ENCODE measurements at regions not wholly inside any gene's neighbourhood (a gene's known extent, or its start where the extent isn't known, plus 50 kb on each side); places are given as distances from the start of the nearest gene placed in this dataset.

DNA sequence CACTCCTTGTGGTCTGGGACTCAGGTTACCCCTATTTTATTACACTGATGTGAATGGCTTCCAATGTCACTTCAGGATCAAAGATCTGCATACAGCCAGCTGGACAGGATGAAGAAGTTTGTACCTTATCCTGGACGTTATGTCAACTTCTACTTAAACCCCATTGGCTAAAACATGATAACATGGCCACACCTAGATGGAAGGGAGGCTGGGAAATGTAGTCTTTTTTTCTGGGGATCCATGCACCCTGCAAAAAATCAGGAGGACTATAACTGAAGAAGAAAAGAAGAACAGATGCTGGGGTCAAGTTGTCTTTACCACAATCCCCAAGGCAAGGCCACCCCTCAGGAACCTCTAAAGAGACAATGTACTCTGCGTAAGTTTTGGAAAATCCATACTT lies 459.2 kb downstream of the BCOR start:
- TF ChIP-seq, protein P1, sequence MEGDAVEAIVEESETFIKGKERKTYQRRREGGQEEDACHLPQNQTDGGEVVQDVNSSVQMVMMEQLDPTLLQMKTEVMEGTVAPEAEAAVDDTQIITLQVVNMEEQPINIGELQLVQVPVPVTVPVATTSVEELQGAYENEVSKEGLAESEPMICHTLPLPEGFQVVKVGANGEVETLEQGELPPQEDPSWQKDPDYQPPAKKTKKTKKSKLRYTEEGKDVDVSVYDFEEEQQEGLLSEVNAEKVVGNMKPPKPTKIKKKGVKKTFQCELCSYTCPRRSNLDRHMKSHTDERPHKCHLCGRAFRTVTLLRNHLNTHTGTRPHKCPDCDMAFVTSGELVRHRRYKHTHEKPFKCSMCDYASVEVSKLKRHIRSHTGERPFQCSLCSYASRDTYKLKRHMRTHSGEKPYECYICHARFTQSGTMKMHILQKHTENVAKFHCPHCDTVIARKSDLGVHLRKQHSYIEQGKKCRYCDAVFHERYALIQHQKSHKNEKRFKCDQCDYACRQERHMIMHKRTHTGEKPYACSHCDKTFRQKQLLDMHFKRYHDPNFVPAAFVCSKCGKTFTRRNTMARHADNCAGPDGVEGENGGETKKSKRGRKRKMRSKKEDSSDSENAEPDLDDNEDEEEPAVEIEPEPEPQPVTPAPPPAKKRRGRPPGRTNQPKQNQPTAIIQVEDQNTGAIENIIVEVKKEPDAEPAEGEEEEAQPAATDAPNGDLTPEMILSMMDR (IDR thresholded peaks at IDR 0.05) = no peak
- 100% methylated on average over 1 of the region's 2 CpGs for WGBS (ENCODE audit: insufficient coverage)
- Histone ChIP-seq H3K27me3 (ENCODE audit: control insufficient read depth, insufficient read depth, low read length) (no peaks in the 10 kb centered on the region), H3K4me1 (ENCODE audit: control insufficient read depth, insufficient read depth, low read length) (no peaks in the 10 kb centered on the region), H3K27ac (ENCODE audit: low read length) (no peak overlapping the region), H3K36me3 (ENCODE audit: control insufficient read depth, insufficient read depth, low read length) (no peaks in the 10 kb centered on the region), H3K4me3 (ENCODE audit: low read length) (no peak overlapping the region), H3K9me3 (ENCODE audit: control insufficient read depth, insufficient read depth, low read length) (no peaks in the 10 kb centered on the region)
- Mint-ChIP-seq H3K27ac (no peak overlapping the region), H3K9me3 (no peaks in the 10 kb centered on the region), H3K27me3 (ENCODE audit: low read depth in 2 of 2) (peaks cover 8 to 12% of the 10 kb centered on the region in 2 donors), H3K36me3 (no peaks in the 10 kb centered on the region), H3K4me1 (no peaks in the 10 kb centered on the region), H3K4me3 (no peak overlapping the region)
- DNase-seq (no peak), ATAC-seq (no peak)
- intact Hi-C loops (cut with micrococcal nuclease) = no loop called here

- Mint-ChIP-seq H3K4me3 (no peak overlapping the region), H3K4me1 (no peaks in the 10 kb centered on the region), H3K27ac (no peak overlapping the region), H3K36me3 (no peaks in the 10 kb centered on the region), H3K27me3 (ENCODE audit: low read depth in 2 of 2) (peaks cover 8 to 12% of the 10 kb centered on the region in 2 donors), H3K9me3 (no peaks in the 10 kb centered on the region)
- no peaks in the 10 kb centered on the region for H3K27me3 ChIP-seq (ENCODE audit: control insufficient read depth, insufficient read depth, low read length)
- intact Hi-C loops (cut with micrococcal nuclease) = no loop called here
- TF ChIP-seq, protein P1 (IDR thresholded peaks at IDR 0.05) = no peak
- H3K36me3 ChIP-seq (ENCODE audit: control insufficient read depth, insufficient read depth, low read length) = no peaks in the 10 kb centered on the region
- no peak overlapping the region for H3K27ac ChIP-seq (ENCODE audit: low read length)
- 94% methylated on average over 4 of the region's 4 CpGs for WGBS (ENCODE audit: insufficient coverage)
- ATAC-seq (no peak), DNase-seq (no peak)
- no peaks in the 10 kb centered on the region for H3K9me3 ChIP-seq (ENCODE audit: control insufficient read depth, insufficient read depth, low read length)
- no peaks in the 10 kb centered on the region for H3K4me1 ChIP-seq (ENCODE audit: control insufficient read depth, insufficient read depth, low read length)
- no peak overlapping the region for H3K4me3 ChIP-seq (ENCODE audit: low read length)
Measured at GRCh38 chrX:39639871-39640270, 457.9 kb downstream of the BCOR start.

DNA sequence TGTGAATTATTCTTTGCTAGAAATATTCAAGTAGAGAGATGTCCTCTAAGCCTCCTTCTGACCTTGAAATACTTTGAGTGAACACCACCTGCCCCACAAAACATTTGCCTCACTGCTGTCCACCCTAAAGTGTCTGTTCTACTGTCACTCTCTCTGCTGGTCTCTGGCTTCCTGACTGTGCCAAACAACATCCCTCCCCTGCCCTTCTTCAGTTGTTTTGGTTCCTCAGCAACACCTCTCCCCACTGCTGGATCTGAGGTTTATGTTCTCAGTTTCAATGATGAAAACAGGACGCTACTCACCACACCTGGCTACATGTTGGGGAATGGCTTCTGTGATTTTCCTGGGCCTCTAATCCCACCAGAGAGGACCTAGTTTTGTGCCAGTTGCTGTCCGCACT lies 456.9 kb downstream of the BCOR start:
- Histone ChIP-seq H3K27me3 (ENCODE audit: control insufficient read depth, insufficient read depth, low read length) (no peaks in the 10 kb centered on the region), H3K36me3 (ENCODE audit: control insufficient read depth, insufficient read depth, low read length) (no peaks in the 10 kb centered on the region), H3K4me1 (ENCODE audit: control insufficient read depth, insufficient read depth, low read length) (no peaks in the 10 kb centered on the region), H3K27ac (ENCODE audit: low read length) (no peak overlapping the region), H3K9me3 (ENCODE audit: control insufficient read depth, insufficient read depth, low read length) (no peaks in the 10 kb centered on the region), H3K4me3 (ENCODE audit: low read length) (no peak overlapping the region)
- H3K27ac Mint-ChIP-seq = no peak overlapping the region
- no peak for ATAC-seq
- H3K4me3 Mint-ChIP-seq = no peak overlapping the region
- no peaks in the 10 kb centered on the region for H3K4me1 Mint-ChIP-seq
- 83% methylated on average over 2 of the region's 2 CpGs for WGBS (ENCODE audit: insufficient coverage)
- no peaks in the 10 kb centered on the region for H3K9me3 Mint-ChIP-seq
- TF ChIP-seq, protein P1 (IDR thresholded peaks at IDR 0.05) = no peak
- H3K27me3 Mint-ChIP-seq (ENCODE audit: low read depth in 2 of 2) = peaks cover 8 to 12% of the 10 kb centered on the region in 2 donors
- intact Hi-C loops (cut with micrococcal nuclease) = no loop called here
- no peak for DNase-seq
- no peaks in the 10 kb centered on the region for H3K36me3 Mint-ChIP-seq

DNA sequence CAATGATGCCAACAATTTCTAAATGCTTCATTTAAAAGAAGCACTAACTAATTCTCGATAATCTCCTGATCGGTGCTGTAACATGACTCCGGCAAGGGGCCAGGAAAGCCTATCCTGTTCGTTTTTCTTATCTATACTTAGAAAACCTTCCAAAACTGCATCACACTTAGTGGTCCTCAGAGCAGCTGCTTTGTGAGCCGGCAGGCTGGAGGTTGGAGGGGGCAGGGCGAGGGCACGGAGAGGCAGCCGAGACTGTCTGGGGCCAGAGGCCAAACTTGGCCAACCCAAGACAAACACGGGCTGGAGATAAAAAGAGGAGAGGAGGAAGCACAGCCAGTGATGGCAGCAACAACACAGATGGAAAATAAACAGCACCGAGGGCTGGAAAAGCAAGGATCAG lies 455.7 kb downstream of the BCOR start:
- H3K27me3 ChIP-seq (ENCODE audit: control insufficient read depth, insufficient read depth, low read length) = no peaks in the 10 kb centered on the region
- no peak for DNase-seq
- intact Hi-C loops (cut with micrococcal nuclease) = no loop called here
- no peak overlapping the region for H3K27ac ChIP-seq (ENCODE audit: low read length)
- no peaks in the 10 kb centered on the region for H3K4me1 ChIP-seq (ENCODE audit: control insufficient read depth, insufficient read depth, low read length)
- Mint-ChIP-seq H3K27me3 (ENCODE audit: low read depth in 2 of 2) (peaks cover 8 to 12% of the 10 kb centered on the region in 2 donors), H3K27ac (no peak overlapping the region), H3K4me3 (no peak overlapping the region), H3K4me1 (no peaks in the 10 kb centered on the region), H3K36me3 (no peaks in the 10 kb centered on the region), H3K9me3 (no peaks in the 10 kb centered on the region)
- no peak for ATAC-seq
- no peak overlapping the region for H3K4me3 ChIP-seq (ENCODE audit: low read length)
- 84% methylated on average over 9 of the region's 10 CpGs for WGBS (ENCODE audit: insufficient coverage)
- no peaks in the 10 kb centered on the region for H3K9me3 ChIP-seq (ENCODE audit: control insufficient read depth, insufficient read depth, low read length)
- no peaks in the 10 kb centered on the region for H3K36me3 ChIP-seq (ENCODE audit: control insufficient read depth, insufficient read depth, low read length)
- TF ChIP-seq, protein P1 (IDR thresholded peaks at IDR 0.05) = no peak

Data from natural killer cell (primary cell).